Uterus (tissue), 3 donors: ENCODE measurements at regions not wholly inside any gene's neighbourhood (a gene's known extent, or its start where the extent isn't known, plus 50 kb on each side); places are given as distances from the start of the nearest gene placed in this dataset.

Source experiments
- DNase-seq, 2 donors: peaks; one replicate each; pipeline ENCODE4 v3.0.0-alpha.2; 2019 to 2020
- H3K27ac ChIP-seq, 2 donors: fragments of 200-600 bp; sonication (generic); 1 replicate in 1 of 2; 2 replicates in 1 of 2; pipeline ENCODE4 v1.5.1; 2016 to 2018
- H3K27me3 ChIP-seq, 2 donors: fragments of 200-600 bp; sonication (generic); one replicate each; pipeline ENCODE4 v1.5.1; 2018 to 2019; ENCODE audit warnings: control low read depth in 1 of 2
- H3K36me3 ChIP-seq, 2 donors: fragments of 200-600 bp; sonication (generic); one replicate each; pipeline ENCODE4 v1.5.1; 2019; ENCODE audit warnings: control low read depth in 1 of 2
- H3K4me1 ChIP-seq, 2 donors: fragments of 200-600 bp; sonication (generic); one replicate each; pipeline ENCODE4 v1.5.1; 2018 to 2019; ENCODE audit warnings: control low read depth in 1 of 2
- H3K4me3 ChIP-seq, 2 donors: fragments of 200-600 bp; sonication (generic); 1 replicate in 1 of 2; 2 replicates in 1 of 2; pipeline ENCODE4 v1.5.1; 2018 to 2019; ENCODE audit warnings: mild to moderate bottlenecking in 1 of 2
- H3K9me3 ChIP-seq, 2 donors: fragments of 200-600 bp; sonication (generic); one replicate each; pipeline ENCODE4 v1.5.1; 2019; ENCODE audit warnings: control low read depth in 1 of 2
- POLR2A ChIP-seq, 2 donors: fragments of 450-650 bp; IDR thresholded peaks; one replicate each; pipeline ENCODE4 v1.6.1; 2016; ENCODE audit warnings: antibody characterized with exemption in 2 of 2, mild to moderate bottlenecking in 1 of 2, moderate library complexity in 1 of 2
- intact Hi-C: fragments of 100-400 bp; cut with DNase I; formaldehyde crosslinking; loops from one replicate; pipeline ENCODE4 v1.15.1; 2023; ENCODE audit warnings: low total_unique reads
- TF ChIP-seq, protein P1 (sequence below), 4 experiments: fragments of 200-600 bp in 2 of 4; fragments of 450-650 bp in 2 of 4; sonication (generic) in 2 of 4; IDR thresholded peaks; one replicate each; pipeline ENCODE4 v1.5.1; 2016 to 2019; ENCODE audit warnings: antibody characterized with exemption in 4 of 4, mild to moderate bottlenecking in 2 of 4, moderate library complexity in 1 of 4
- donor health status: DM: yes; HTN: yes; CAD: no.

- no peaks in the 10 kb centered on the region for H3K9me3 ChIP-seq
- H3K27ac ChIP-seq: no peak overlapping the region
- H3K4me3 ChIP-seq: no peak overlapping the region
- no peaks in the 10 kb centered on the region for H3K27me3 ChIP-seq
- no peaks in the 10 kb centered on the region for H3K36me3 ChIP-seq
- H3K4me1 ChIP-seq: no peaks in the 10 kb centered on the region
- DNase-seq: no peak
- TF ChIP-seq POLR2A (IDR thresholded peaks at IDR 0.05): no peak
- TF ChIP-seq, protein P1, sequence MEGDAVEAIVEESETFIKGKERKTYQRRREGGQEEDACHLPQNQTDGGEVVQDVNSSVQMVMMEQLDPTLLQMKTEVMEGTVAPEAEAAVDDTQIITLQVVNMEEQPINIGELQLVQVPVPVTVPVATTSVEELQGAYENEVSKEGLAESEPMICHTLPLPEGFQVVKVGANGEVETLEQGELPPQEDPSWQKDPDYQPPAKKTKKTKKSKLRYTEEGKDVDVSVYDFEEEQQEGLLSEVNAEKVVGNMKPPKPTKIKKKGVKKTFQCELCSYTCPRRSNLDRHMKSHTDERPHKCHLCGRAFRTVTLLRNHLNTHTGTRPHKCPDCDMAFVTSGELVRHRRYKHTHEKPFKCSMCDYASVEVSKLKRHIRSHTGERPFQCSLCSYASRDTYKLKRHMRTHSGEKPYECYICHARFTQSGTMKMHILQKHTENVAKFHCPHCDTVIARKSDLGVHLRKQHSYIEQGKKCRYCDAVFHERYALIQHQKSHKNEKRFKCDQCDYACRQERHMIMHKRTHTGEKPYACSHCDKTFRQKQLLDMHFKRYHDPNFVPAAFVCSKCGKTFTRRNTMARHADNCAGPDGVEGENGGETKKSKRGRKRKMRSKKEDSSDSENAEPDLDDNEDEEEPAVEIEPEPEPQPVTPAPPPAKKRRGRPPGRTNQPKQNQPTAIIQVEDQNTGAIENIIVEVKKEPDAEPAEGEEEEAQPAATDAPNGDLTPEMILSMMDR (IDR thresholded peaks at IDR 0.05): no peak
- intact Hi-C loops: no loop called here
These were observed 984.6 kb upstream of the TENM3 start for GRCh38 chr4:181258569-181258968.

GRCh38 chr4:181259081-181259709, 984.0 kb upstream of the TENM3 start:
- intact Hi-C loops: no loop called here
- H3K9me3 ChIP-seq: no peaks in the 10 kb centered on the region
- H3K4me3 ChIP-seq: no peak overlapping the region
- H3K4me1 ChIP-seq: no peaks in the 10 kb centered on the region
- no peaks in the 10 kb centered on the region for H3K36me3 ChIP-seq
- no peak overlapping the region for H3K27ac ChIP-seq
- no peaks in the 10 kb centered on the region for H3K27me3 ChIP-seq
- no peak for TF ChIP-seq POLR2A (IDR thresholded peaks at IDR 0.05)
- TF ChIP-seq, protein P1 (IDR thresholded peaks at IDR 0.05): no peak
- no peak for DNase-seq

- Histone ChIP-seq H3K27me3 (no peaks in the 10 kb centered on the region), H3K4me3 (no peak overlapping the region), H3K36me3 (no peaks in the 10 kb centered on the region), H3K27ac (no peak overlapping the region), H3K9me3 (no peaks in the 10 kb centered on the region), H3K4me1 (no peaks in the 10 kb centered on the region)
- intact Hi-C loops: no loop called here
- TF ChIP-seq, protein P1 (IDR thresholded peaks at IDR 0.05): no peak
- TF ChIP-seq POLR2A (IDR thresholded peaks at IDR 0.05): no peak
- DNase-seq: no peak
These were observed 981.9 kb upstream of the TENM3 start for GRCh38 chr4:181261279-181261678.

DNA sequence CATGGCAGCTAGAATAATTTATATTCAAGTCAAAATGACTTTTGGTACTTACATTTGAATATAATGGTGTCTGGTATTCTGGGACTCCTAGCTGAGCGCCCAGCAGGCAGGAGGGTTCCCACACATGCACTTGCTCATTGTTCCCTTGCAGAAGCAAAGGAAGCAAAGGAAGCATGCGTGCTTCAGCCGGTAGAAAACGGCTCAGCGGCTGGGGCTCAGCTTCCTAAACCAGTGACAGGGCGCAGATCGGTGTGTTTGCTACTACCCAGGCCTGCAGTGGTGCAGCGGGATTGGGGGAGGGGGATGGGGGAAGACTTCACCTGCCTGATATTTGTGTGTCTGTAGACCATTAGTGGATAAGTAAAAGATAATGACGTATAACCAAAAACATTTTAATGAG, 978.3 kb upstream of the TENM3 start:
- Histone ChIP-seq H3K36me3 (no peaks in the 10 kb centered on the region), H3K4me3 (no peak overlapping the region), H3K27ac (no peak overlapping the region), H3K9me3 (no peaks in the 10 kb centered on the region), H3K27me3 (no peaks in the 10 kb centered on the region), H3K4me1 (no peaks in the 10 kb centered on the region)
- intact Hi-C loops: no loop called here
- no peak for DNase-seq
- TF ChIP-seq, protein P1 (IDR thresholded peaks at IDR 0.05): no peak
- TF ChIP-seq POLR2A (IDR thresholded peaks at IDR 0.05): no peak

- H3K36me3 ChIP-seq: no peaks in the 10 kb centered on the region
- H3K9me3 ChIP-seq: no peaks in the 10 kb centered on the region
- no peak for DNase-seq
- H3K4me3 ChIP-seq: no peak overlapping the region
- no peak overlapping the region for H3K27ac ChIP-seq
- intact Hi-C loops: no loop called here
- H3K4me1 ChIP-seq: no peaks in the 10 kb centered on the region
- no peak for TF ChIP-seq POLR2A (IDR thresholded peaks at IDR 0.05)
- TF ChIP-seq, protein P1 (IDR thresholded peaks at IDR 0.05): no peak
- no peaks in the 10 kb centered on the region for H3K27me3 ChIP-seq
These were observed 977.8 kb upstream of the TENM3 start for GRCh38 chr4:181265370-181265769.
